ENCODE measurements at regions not wholly inside any gene's neighbourhood (a gene's known extent, or its start where the extent isn't known, plus 50 kb on each side); places are given as distances from the start of the nearest gene placed in this dataset.

DNA sequence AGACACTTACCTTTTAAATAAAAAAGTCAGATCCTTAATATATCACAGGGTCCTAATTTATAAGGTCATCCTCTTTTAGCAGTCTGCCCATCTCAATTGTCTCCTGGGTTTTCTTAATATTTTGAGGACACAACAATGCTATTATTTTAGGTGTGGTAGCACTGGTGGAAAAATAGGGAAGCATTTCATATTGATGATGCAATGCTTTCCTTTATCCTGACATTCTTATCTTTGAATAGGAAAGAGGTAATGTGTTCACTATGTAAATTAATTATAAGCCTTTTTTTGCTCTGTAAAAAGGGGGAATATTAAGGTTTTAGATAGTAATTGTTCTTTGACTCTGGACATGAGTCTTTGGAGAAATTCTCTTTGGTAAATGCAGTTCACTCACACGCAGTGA, 164.7 kb downstream of the YTHDC2 start:
- H4K8ac ChIP-seq (ENCODE audit: low read depth in 2 of 2, low read length in 2 of 2): no peak overlapping the region
- H3K56ac ChIP-seq (ENCODE audit: extremely low read depth, insufficient read depth, low read length): no peak overlapping the region
- in situ Hi-C loops (cut with MboI; ENCODE audit: low sequenced_read_pairs): no loop called here
- H3K4me3 ChIP-seq (ENCODE audit: insufficient read depth, low read depth, low read length): no peak overlapping the region
- H3K79me1 ChIP-seq (ENCODE audit: low read depth in 1 of 2, low read length in 2 of 2): no peaks in the 10 kb centered on the region
- ATAC-seq (ENCODE audit: low read depth): no peak
- H2BK15ac ChIP-seq (ENCODE audit: low read depth, low read length): no peak overlapping the region
- H3K4me1 ChIP-seq (ENCODE audit: control insufficient read depth, insufficient read depth, low read length): no peaks in the 10 kb centered on the region
- ChIA-PET POLR2A (ENCODE audit: unreplicated experiment) (no interaction called here), CTCF (interaction anchor here (1.0 kb wide), 2 partner anchors 15 to 66 kb away, joined by 3 read pairs; no protein-coding TSS in a partner anchor)
- H2AFZ ChIP-seq (replicated peaks; ENCODE audit: low read length, poor library complexity): no peak overlapping the region
- H4K20me1 ChIP-seq (ENCODE audit: insufficient read depth, low read length): no peaks in the 10 kb centered on the region
- no peak overlapping the region for H4K91ac ChIP-seq (ENCODE audit: insufficient read depth, low read depth, low read length)
- H3K23ac ChIP-seq (ENCODE audit: low read depth, low read length): no peak overlapping the region
- TF ChIP-seq CEBPB (IDR thresholded peaks at IDR 0.05; ENCODE audit: low read depth, low read length) (peak; percentile 56), RCOR1 (IDR thresholded peaks at IDR 0.05; ENCODE audit: insufficient replicate concordance, low read length) (no peak)
- no peaks in the 10 kb centered on the region for H3K9me3 ChIP-seq (ENCODE audit: control insufficient read depth, insufficient read depth, low read length)
- no peak overlapping the region for H3K14ac ChIP-seq (replicated peaks; ENCODE audit: low read depth, low read length)
- no peak overlapping the region for H3K4ac ChIP-seq (ENCODE audit: low read depth, low read length)
- H2AK5ac ChIP-seq (ENCODE audit: low read depth, low read length): no peak overlapping the region
- no peak overlapping the region for H2BK5ac ChIP-seq (ENCODE audit: low read depth, low read length, poor library complexity, severe bottlenecking)
- DNase-seq: no peak
- no peak overlapping the region for H3K4me2 ChIP-seq (ENCODE audit: low read depth, low read length)
- H2AK9ac ChIP-seq (replicated peaks; ENCODE audit: low read depth, low read length, poor library complexity): no peak overlapping the region
- dilution Hi-C loops (cut with HindIII; ENCODE audit: low sequenced_read_pairs, unreplicated experiment): no loop called here
- no peaks in the 10 kb centered on the region; the same call in 1 of the 2 replicates for H3K27me3 ChIP-seq (ENCODE audit: control insufficient read depth, insufficient read depth, low read length)
- no TSS peak for BruUV-seq (replicated peaks)
- H4K5ac ChIP-seq (ENCODE audit: low read depth, low read length): no peak overlapping the region
- H3K27ac ChIP-seq (ENCODE audit: insufficient read depth, low read length): no peak overlapping the region
- intact Hi-C loops (cut with micrococcal nuclease): loop anchor here (10.0 kb wide), 1 partner anchor 1567 kb away; no protein-coding TSS in a partner anchor
- no peak overlapping the region for H2BK120ac ChIP-seq (ENCODE audit: low read depth, low read length)
- H3K36me3 ChIP-seq (ENCODE audit: control insufficient read depth, insufficient read depth, low read length): no peaks in the 10 kb centered on the region
- no peak overlapping the region for H3K9ac ChIP-seq (ENCODE audit: low read depth, low read length)
- H2BK20ac ChIP-seq (ENCODE audit: low read depth, low read length): no peak overlapping the region
- H3K9me1 ChIP-seq (ENCODE audit: insufficient read depth, low read length): no peaks in the 10 kb centered on the region
- H3K18ac ChIP-seq (ENCODE audit: low read depth, low read length): no peak overlapping the region
- WGBS, 2 experiments (ENCODE audit: extremely low coverage in 2 of 2, insufficient read length in 1 of 2): no CpG with 5 or more reads among the region's 1 CpG
